HCEC 1CT (cell line): ENCODE measurements at regions not wholly inside any gene's neighbourhood (a gene's known extent, or its start where the extent isn't known, plus 50 kb on each side); places are given as distances from the start of the nearest gene placed in this dataset.

Experiments
- DNase-seq: peaks from one replicate; pipeline ENCODE4 v3.0.0-alpha.2; 2017

GRCh38 chr6:12221856-12222255 is 68.3 kb upstream of the EDN1 start:
- no peak for DNase-seq

GRCh38 chr6:12222405-12223366 is 67.5 kb upstream of the EDN1 start:
- no peak for DNase-seq

GRCh38 chr6:12223383-12223782 is 66.8 kb upstream of the EDN1 start:
- DNase-seq = no peak

GRCh38 chr6:12224251-12224650 is 65.9 kb upstream of the EDN1 start:
- no peak for DNase-seq

- no peak for DNase-seq
Observed at GRCh38 chr6:12228447-12229146, 61.6 kb upstream of the EDN1 start.

- no peak for DNase-seq
Observed at GRCh38 chr6:12229332-12229731, 60.8 kb upstream of the EDN1 start.

- no peak for DNase-seq
Observed at GRCh38 chr6:12230523-12230922, 59.6 kb upstream of the EDN1 start.

GRCh38 chr6:12232339-12232738 is 57.8 kb upstream of the EDN1 start:
- peak; percentile 95 for DNase-seq

- DNase-seq = no peak
Observed at GRCh38 chr6:12232821-12233220, 57.3 kb upstream of the EDN1 start.

GRCh38 chr6:12233693-12234571 is 56.2 kb upstream of the EDN1 start:
- DNase-seq = peak; percentile 97

- DNase-seq = no peak
Observed at GRCh38 chr6:12235341-12235740, 54.8 kb upstream of the EDN1 start.

- no peak for DNase-seq
Observed at GRCh38 chr6:12238219-12238618, 51.9 kb upstream of the EDN1 start.
